Osteocyte (in vitro differentiated cells): ENCODE measurements at regions not wholly inside any gene's neighbourhood (a gene's known extent, or its start where the extent isn't known, plus 50 kb on each side); places are given as distances from the start of the nearest gene placed in this dataset.

Experiments used
- DNase-seq: peaks from one replicate; pipeline ENCODE4 v3.0.0; 2021; ENCODE audit warnings: mixed read lengths; ENCODE audit not compliant: unreplicated experiment; ENCODE audit errors: extremely low spot score
- H3K27ac Mint-ChIP-seq: one replicate; pipeline ENCODE4 v1.8.0; 2021; ENCODE audit warnings: mild to moderate bottlenecking, mixed read lengths; ENCODE audit not compliant: unreplicated experiment
- H3K27me3 Mint-ChIP-seq: one replicate; pipeline ENCODE4 v1.8.0; 2021; ENCODE audit warnings: mixed read lengths; ENCODE audit not compliant: unreplicated experiment
- H3K36me3 Mint-ChIP-seq: one replicate; pipeline ENCODE4 v1.8.0; 2021; ENCODE audit warnings: mixed read lengths; ENCODE audit not compliant: unreplicated experiment
- H3K4me1 Mint-ChIP-seq: one replicate; pipeline ENCODE4 v1.8.0; 2021; ENCODE audit warnings: mixed read lengths; ENCODE audit not compliant: unreplicated experiment
- H3K4me3 Mint-ChIP-seq: one replicate; pipeline ENCODE4 v1.8.0; 2021; ENCODE audit warnings: mild to moderate bottlenecking, moderate library complexity, mixed read lengths; ENCODE audit not compliant: unreplicated experiment
- H3K9me3 Mint-ChIP-seq: one replicate; pipeline ENCODE4 v1.8.0; 2021; ENCODE audit warnings: mixed read lengths; ENCODE audit not compliant: unreplicated experiment
- CTCF ChIP-seq: fragments of 200-600 bp; sonication (generic); IDR thresholded peaks from 2 replicates; pipeline ENCODE4 v1.5.0; 2021; ENCODE audit warnings: antibody characterized with exemption, mild to moderate bottlenecking, moderate library complexity

- no peaks in the 10 kb centered on the region for H3K27me3 Mint-ChIP-seq
- H3K9me3 Mint-ChIP-seq, result peaks cover 17% of the 10 kb centered on the region
- TF ChIP-seq CTCF, result no peak
- DNase-seq, result no peak
- H3K4me1 Mint-ChIP-seq, result peaks cover 30% of the 10 kb centered on the region
- no peak overlapping the region for H3K27ac Mint-ChIP-seq
- H3K36me3 Mint-ChIP-seq, result no peaks in the 10 kb centered on the region
- no peak overlapping the region for H3K4me3 Mint-ChIP-seq
Measured at GRCh38 chr19:28289295-28290063, 923.5 kb downstream of the UQCRFS1 start.

GRCh38 chr19:28288572-28289264, 924.2 kb downstream of the UQCRFS1 start:
- Mint-ChIP-seq H3K9me3 (peaks cover 17% of the 10 kb centered on the region), H3K4me1 (peaks cover 27% of the 10 kb centered on the region)
- no peak for DNase-seq

GRCh38 chr19:28285917-28286316, 927.0 kb downstream of the UQCRFS1 start:
- Mint-ChIP-seq H3K9me3 (peaks cover 21% of the 10 kb centered on the region), H3K4me1 (peaks cover 10% of the 10 kb centered on the region), H3K36me3 (no peaks in the 10 kb centered on the region), H3K27me3 (peaks cover 4% of the 10 kb centered on the region), H3K4me3 (no peak overlapping the region), H3K27ac (no peak overlapping the region)
- TF ChIP-seq CTCF, result no peak
- DNase-seq, result no peak

More at GRCh38 chr19:28288572-28289264, 924.2 kb downstream of the UQCRFS1 start:
- no peak overlapping the region for H3K4me3 Mint-ChIP-seq
- TF ChIP-seq CTCF, result no peak
- H3K27me3 Mint-ChIP-seq, result no peaks in the 10 kb centered on the region
- no peaks in the 10 kb centered on the region for H3K36me3 Mint-ChIP-seq
- H3K27ac Mint-ChIP-seq, result no peak overlapping the region

- no peak overlapping the region for H3K4me3 Mint-ChIP-seq
- no peak overlapping the region for H3K27ac Mint-ChIP-seq
- H3K27me3 Mint-ChIP-seq, result peaks cover 4% of the 10 kb centered on the region
- TF ChIP-seq CTCF, result no peak
- no peaks in the 10 kb centered on the region for H3K36me3 Mint-ChIP-seq
- H3K4me1 Mint-ChIP-seq, result peaks cover 8% of the 10 kb centered on the region
- no peak for DNase-seq
- H3K9me3 Mint-ChIP-seq, result peaks cover 21% of the 10 kb centered on the region
Measured at GRCh38 chr19:28285078-28285477, 927.9 kb downstream of the UQCRFS1 start.

- Mint-ChIP-seq H3K9me3 (peaks cover 21% of the 10 kb centered on the region), H3K27me3 (peaks cover 4% of the 10 kb centered on the region)
Measured at GRCh38 chr19:28284389-28284788, 928.6 kb downstream of the UQCRFS1 start.

More at GRCh38 chr19:28284389-28284788, 928.6 kb downstream of the UQCRFS1 start:
- H3K36me3 Mint-ChIP-seq, result no peaks in the 10 kb centered on the region
- H3K4me1 Mint-ChIP-seq, result peaks cover 4% of the 10 kb centered on the region
- H3K4me3 Mint-ChIP-seq, result no peak overlapping the region
- DNase-seq, result no peak
- H3K27ac Mint-ChIP-seq, result no peak overlapping the region
- no peak for TF ChIP-seq CTCF
